ENCODE measurements at regions not wholly inside any gene's neighbourhood (a gene's known extent, or its start where the extent isn't known, plus 50 kb on each side); places are given as distances from the start of the nearest gene placed in this dataset.
"Not testable (repeated sequence)": the region's sequence is repeated elsewhere in the genome, so short reads cannot be mapped to it uniquely, and the experiment has no call there.

DNA sequence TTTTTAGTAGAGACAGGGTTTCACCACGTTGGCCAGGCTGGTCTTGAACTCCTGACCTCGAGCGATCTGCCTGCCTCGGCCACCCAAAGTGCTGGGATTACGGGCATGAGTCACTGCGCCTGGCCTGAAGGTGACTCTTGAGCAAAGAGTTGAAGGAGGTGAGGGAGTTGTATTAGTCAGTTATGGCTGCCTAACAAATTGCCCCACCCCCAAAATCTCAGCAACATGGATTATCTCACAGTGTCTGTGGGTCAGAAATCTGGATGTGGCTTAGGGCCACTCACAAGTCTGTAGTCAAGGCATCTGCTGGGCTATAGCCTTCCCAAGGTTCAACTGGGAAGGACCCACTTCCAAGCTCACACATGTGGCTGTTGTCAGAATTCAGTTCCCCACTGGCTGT lies 52.8 kb upstream of the ADGRE5 start:
- DNase-seq, result no peak

DNA sequence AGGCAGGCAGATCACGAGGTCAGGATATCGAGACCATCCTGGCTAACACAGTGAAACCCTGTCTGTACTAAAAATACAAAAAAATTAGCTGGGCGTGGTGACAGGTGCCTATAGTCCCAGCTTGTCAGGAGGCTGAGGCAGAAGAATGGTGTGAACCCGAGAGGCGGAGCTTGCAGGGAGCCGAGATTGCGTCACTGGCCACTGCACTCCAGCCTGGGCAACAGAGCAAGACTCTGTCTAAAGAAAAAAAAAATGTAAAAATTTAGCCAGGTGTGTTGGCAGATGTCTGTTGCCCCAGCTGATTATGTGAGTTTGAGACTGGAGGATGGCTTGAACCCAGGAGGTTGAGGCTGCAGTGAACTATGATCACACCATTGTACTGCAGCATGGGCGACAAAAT lies 54.2 kb upstream of the ADGRE5 start:
- DNase-seq, result not testable (repeated sequence)

DNA sequence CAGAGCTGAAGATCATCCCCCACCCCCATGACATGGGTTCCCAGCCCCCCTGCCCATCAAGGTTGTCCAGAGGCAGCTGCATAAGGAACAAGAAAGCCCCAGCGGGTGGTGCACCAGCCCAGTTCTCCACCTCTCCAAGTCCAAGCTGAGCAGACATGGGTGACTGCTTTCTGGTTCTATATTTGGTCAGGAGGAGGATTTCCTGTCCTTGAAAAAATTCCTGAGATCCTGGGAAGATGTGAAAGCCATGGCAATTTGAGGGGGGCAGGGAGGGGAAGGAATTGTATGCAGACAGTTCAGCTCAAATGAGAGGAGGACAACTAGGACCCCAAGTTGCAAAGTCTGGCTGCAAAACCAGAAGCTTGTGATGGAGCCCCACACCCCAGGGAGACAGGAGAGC lies 55.4 kb upstream of the ADGRE5 start:
- no peak for DNase-seq

DNA sequence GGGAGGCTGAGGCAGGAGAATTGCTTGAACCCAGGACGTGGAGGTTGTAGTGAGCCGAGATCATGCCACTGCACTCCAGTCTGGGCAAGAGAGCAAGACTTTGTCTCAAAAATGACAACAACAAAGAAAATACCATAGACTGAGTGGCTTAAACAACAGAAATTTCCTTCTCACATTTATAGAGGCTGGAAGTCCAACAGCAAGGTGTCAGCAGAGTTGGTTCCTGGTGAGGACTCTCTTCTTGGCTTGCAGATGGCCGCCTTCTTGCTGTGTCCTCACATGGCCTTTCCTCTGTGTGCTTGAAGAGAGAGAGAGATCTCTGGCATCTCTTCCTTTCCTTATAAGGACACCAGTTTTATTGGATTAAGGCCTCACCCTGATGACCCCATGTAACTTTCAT lies 56.1 kb upstream of the ADGRE5 start:
- DNase-seq, result no peak

DNA sequence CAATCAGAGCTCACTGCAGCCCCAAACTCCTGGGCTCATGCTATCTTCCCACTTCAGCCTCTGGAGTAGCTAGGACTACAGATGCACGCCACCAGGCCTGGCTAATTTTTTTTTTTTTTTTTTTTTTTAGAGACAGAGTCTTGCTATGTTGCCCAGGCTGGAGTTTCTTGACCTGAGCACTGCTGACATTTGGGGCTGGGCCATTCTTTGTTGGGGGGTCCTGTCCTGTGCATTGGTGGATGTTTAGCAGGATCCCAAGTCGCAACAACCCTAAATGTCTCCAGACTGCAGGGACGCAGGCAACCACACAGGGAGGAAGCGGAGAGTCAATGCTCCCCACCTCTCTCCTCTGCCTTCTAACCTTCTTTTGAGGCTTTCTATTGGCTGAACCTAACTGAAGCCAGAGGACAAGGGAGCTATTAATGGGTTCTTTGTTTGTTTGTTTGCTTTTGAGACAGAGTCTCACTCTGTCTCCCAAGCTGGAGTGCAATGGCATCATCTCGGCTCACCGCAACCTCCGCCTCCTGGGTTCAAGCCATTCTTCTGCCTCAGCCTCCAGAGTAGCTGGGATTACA lies 58.3 kb upstream of the ADGRE5 start:
- DNase-seq, result no peak

DNA sequence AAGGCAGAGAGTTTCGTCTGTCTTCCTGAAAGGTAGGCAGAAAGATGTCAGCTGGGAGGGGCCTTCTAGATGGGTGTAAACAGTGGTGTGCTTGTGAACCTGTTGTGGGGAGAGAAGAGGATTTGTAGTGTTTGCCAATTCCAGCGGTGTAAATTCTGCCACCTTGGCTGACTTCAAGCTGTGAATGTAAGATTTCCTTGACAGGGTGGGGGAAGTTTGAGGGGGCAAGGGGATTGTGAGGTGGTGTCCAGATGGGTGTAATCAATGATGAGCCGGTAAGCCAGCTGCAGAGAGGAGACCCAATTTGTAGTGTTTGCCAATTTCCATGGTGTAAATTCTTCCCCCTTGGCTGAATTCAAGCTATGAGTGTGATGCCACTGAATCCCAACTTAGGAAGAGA lies 61.0 kb upstream of the ADGRE5 start:
- no peak for DNase-seq

DNA sequence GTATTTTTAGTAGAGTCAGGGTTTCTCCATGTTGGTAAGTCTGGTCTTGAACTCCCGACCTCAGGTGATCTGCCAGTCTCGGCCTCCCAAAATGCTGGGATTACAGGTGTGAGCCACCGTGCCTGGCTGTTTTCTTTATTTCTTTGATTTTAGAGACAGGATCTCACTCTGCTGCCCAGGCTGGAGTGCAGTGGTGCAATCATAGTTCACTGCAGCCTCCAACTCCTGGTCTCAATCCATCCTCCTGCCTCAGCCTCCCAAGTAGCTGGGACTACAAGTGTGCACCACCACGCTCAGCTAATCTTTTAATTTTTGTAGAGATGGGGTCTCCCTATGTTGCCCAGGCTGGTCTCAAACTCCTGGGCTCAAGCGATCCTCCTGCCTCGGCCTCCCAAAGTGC lies 61.5 kb upstream of the ADGRE5 start:
- DNase-seq, result not testable (repeated sequence)

DNA sequence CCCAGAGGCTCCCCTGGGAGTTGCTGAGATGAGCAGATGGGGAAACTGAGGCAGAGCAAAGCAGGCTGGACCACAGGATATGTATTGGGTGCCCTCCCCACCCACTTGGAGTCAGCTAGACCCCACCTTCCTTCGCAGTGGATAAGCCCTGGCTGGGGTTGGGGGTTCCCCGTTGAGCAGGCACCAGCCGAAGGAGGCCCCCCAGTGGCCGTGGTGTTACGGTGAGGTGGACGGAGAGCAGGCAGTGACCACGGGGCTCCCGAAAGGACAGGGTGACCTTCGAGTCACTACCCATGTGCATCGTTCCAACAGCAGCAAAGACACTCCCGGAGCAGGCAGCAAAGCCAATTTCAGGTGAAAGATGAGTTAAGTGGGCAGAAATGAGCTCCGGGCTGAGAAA lies 62.4 kb upstream of the ADGRE5 start:
- peak; percentile 45 to 79 (median 64) for DNase-seq

DNA sequence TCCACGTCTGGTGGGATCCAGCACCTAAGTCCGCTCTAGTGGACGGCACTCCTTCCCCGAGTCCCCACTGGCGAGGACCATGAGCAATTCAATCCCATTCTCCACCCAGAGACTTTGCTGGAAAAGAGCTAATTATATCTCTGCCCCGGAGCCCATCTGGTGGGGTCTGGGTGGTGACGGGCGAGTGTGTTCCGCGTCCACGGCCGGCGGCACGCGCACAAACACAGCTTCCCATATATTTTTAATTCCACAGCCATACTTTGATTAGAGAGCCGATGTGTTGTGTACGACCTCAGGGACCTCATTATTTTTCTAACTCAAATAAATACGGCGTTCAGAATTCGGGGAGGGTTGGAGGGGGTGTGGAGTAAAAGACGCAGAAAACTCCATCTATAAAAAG lies 64.1 kb upstream of the ADGRE5 start:
- no peak for DNase-seq

DNA sequence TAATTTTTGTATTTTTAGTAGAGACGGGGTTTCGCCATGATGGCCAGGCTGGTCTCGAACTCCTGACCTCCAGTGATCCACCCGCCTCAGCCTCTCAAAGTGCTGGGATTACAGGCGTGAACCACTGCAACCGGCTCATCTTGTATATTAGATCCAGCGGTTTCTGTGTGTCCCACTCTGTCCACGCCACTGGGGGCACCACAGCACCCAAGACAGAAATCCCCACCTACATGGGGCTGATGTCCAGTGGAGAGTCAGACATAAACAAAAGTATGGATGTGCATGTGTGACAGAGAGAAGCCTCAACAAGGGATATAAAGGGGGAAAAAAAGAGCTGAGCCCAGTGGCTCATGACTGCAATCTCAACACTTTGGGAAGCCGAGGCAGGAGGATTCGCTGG lies 65.8 kb upstream of the ADGRE5 start:
- peak; percentile 14 to 33 (median 21) for DNase-seq

DNA sequence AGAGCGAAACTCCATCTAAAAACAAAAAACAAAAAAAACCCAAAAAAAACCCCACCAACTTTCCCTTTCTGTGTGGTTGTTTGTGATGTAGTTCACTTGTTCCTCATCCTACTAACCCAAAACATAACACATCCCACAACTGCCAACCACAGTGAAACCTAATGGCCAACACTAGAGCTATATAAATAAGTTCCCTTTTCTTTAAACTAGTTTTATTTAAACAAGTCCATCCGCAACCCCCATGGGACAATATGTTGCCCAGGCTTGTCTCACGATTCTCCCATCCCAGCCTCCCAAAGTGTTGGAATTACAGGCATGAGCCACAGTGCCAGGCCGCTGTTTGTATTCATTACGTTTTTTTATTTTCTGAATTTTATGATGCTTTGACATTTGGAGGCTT lies 71.2 kb upstream of the ADGRE5 start:
- DNase-seq, result peak; percentile 68 to 89 (median 83)

DNA sequence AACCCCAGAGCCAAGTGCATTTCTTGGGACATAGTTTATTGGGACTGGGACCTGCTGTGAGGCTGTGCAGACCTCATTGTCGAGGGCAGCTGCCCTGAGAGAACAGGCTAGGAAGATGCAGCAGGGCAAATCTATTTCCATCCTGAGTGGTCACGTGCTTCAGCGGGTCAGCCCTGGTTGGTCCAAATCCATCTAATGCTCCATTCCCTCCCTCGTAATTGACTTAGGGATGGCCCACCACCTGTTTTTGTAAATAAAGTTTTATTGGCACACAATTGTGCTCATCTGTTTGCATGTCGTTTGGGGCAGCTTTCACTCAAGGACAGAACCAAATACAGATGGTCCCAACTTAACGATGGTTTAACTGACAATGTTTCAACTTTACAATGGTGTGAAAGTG lies 75.5 kb upstream of the ADGRE5 start:
- no peak for DNase-seq

DNA sequence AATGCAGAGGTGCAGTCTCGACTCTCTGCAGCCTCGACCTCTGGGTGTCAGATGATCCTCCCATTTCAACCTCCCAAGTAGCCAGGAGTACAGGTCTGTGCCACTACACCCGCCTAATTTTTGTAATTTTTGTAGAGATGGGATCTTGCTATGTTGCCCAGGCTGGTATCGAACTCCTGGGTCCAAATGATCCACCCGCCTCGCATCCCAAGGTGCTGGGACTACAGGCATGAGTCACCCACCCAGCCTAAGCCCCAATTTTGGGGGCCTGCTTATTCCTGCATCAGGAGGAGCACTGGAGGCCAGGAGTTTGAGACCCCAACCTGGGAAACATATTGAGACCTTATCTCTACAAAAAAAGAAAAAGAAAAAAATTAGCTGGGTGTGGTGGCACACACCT lies 80.1 kb upstream of the ADGRE5 start:
- DNase-seq, result no peak

DNA sequence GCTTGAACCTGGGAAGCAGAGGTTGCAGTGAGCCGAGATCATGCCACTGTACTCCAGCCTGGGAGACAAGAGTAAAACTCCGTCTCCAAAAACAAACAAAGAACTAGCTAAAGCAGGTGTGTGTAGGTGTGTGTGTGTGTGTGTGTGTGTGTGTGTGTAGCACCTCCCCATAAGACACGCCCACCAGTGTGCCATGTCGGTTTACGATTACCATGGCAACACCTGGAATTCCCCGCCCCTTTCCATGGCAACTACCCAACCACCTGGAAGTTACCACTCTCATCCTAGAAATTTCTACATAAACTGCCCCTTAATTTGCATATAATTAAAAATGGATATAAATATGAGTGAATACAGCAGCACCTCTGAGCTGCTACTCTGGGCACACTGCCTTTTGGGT lies 80.9 kb upstream of the ADGRE5 start:
- no peak for DNase-seq

DNA sequence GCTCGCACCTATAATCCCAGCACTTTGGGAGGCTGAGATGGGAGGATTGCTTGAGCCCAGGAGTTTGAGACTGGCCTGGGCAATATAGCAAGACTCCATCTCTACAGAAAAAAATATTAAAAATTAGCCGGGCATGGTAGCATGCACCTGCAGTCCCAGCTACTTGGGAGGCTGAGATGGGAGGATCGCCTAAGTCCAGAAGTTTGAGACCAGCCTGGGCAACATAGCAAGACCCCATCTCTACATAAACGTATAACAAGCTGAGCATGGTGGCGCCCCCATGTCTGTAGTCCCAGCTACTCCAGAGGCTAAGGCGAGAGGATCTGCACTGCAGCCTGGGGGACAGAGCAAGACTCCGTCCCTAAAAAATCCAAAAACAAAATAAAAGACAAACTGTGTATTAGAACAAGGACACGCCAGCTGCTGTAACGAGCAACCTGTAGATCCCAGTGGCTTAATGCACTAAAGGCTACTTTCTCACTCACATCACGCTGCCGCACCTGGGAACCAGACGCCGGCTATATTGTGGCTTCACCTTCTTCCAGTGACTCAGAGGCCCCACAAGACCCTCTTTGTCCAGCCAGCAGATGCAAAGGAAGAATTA lies 81.9 kb upstream of the ADGRE5 start:
- not testable (repeated sequence) for DNase-seq

DNA sequence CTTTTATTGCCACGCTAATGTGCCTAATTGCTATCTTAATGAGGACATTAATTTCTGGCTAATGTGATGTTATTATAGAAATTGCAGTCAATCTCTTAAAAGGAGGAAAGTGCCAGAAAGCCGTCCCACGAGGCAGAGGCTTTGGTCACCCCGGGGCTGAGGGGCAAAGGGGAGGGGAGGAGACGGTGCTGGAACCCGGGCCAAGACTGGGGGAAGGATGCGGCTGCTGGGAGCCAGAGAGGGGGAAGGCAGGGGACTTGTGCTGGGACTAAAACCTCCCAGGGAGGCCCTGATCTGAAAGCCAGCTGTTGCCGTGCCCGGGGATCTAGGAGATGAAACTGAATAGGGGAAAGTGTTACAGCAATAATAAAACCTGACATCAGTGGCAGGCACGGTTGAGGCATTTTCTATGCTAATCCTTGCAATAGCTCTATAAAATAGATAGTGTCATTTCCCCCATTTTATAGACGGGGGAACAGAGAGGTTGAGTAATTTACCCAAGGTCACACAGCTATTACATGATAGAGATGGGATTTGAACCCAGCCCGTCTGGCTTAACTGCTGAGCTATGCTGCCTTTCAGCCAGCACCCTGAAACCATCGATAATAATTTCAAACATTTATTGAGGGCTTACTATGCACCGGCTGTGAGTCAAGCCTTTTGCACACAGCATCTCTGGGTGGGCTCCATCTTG lies 83.2 kb upstream of the ADGRE5 start:
- DNase-seq, result not testable (repeated sequence)

DNA sequence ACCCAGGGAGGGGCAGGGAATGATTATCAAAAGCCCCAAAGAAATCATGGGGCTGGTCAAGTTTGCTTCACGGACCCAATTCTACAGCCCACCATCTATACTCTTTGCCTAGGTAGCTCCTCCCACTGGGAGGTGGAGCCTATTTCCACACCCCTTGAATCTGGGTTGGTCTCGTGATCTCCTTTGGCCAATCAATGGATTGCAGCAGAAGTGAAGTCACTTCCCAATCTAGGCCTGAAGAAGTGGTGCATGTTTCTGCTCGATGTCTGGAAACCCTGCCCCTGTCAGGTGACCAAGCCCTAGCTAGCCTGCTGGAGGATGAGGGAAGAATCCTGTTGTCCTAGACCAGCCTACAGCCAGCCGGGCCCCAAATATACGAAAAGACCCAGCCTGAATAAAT lies 86.3 kb upstream of the ADGRE5 start:
- peak; percentile 41 to 42 (median 42) for DNase-seq

DNA sequence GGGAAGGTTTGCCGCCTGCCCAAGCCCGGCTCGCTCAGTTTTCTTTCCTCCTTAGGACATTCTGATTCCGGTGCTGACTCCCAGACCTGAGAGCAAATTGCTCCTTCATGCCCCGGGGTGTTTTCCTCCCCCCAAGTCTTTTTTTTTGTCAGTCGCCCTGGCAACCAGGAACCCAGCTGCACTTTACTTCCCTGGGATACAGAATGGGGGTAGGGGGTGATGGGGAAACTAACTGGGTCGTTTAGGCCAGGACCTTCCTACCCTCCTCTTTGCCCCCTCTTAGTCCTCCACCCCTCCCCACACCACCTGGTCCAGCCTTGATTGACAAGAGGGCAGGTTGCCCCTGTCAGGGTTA lies 87.5 kb upstream of the ADGRE5 start:
- not testable (repeated sequence) for DNase-seq

DNA sequence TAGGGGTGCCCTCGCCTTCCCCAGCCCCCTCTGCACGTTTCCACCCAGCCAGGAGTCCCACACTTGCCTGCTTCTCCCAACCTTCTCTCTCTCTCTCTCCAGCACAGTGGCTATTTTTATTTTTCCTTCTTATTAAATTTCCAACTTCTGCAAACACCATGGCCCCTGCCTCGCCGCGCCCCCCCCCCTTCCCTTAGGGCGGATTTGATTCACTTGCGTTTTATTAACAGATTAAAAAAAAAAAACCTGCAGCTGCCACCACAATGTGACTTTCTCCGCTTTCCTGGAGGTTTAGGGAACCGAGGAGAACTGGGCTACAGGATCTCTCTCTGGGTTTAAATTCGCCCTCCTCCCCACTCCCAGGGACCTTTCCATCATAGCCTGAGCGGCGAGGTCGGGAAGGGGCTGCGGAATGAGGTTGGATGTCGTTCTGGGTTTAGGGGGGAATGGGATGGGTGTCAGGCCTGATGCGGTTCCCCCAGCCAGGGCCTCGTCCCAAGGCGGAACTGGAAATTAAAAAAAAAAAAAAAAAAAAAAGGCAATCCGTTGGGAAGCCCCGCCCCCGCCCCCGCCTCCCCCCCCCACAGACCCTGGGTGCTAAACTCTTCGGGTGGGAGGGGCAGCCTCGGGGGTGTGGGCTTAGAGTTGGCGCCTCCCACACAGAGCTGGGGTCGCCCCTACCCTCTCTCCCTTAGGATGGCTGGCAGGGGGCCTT lies 87.3 kb upstream of the ADGRL1 start:
- DNase-seq, result not testable (repeated sequence)

DNA sequence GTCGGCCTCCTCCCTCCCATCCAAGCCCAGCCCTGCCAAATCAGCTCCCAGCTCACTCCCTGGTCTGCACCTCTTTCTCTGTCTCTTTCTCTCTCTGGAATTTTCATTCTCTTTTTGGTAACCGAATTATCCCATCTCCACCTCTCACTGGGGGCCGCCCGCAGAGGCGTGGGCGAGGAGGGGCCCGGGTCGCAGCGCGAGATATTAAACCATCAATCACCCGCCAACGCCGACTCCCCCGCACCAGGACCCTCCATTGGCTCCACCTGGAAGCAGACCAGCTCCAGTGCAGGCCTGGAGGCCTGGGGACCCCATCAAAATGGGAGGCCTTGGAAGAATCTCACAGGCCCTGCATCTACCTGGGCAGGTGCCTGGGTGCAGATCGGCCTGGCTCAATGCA lies 83.8 kb upstream of the ADGRL1 start:
- DNase-seq, result not testable (repeated sequence)

DNA sequence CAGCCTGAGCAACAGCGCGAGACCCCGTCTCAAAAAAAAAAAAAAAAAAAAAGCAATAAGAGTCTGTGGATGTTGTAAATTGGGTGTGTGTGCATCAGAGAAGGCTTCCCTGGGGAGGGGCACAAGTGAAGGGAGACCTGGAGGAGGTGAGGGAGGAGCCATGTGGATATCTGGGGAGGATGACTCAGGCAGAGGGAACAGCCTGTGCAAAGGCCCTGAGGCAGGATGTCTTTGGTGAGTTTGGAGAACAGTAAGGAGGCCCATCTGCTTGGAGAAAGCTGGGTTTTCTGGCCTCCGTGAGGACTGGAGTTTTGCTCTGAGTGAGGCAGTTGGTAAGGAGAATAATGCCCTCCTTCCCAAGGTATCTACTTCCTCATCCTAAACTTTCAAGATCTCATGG lies 81.9 kb upstream of the ADGRL1 start:
- not testable (repeated sequence) for DNase-seq

DNA sequence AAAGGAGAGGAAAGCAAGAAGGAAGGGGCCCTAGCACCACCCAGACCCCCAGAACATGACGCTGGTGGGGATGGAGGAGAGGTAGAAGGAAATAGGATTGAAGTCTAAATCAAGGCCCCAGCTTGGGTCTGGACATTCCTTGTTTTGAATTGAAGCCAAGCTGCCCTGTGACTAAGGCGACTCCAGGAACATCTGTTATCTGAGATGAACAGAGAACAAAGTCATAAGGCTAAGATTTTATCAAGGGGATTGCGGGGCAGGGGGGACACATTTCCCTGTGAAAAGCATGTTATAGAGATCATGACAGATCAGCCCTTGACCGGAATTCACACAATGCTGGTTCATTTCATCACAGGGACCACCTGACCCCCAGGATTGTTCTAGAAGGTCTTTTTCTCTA lies 80.6 kb upstream of the ADGRL1 start:
- not testable (repeated sequence) for DNase-seq

DNA sequence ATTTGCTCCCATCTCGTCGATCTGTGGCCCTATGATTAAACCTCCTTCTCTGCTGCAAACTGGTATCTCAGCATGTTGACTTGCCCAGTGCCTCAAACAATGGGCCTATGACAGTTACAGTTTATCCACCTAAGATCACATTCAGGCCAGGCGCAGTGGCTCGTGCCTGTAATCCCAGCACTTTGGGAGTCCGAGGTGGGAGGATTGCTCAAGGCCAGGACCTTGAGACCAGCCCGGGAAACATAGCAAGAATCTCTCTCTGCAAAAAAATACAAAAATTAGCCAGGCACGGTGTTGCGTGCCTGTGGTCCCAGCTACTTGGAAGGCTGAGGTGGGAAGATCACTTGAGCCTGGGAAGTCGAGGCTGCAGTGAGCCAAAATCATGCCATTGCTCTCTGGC lies 79.8 kb upstream of the ADGRL1 start:
- DNase-seq, result not testable (repeated sequence)

Data from suppressor macrophage treated with lipopolysaccharide for 1 hour (primary cell).